ENCODE measurements at regions not wholly inside any gene's neighbourhood (a gene's known extent, or its start where the extent isn't known, plus 50 kb on each side); places are given as distances from the start of the nearest gene placed in this dataset.

- no peak overlapping the region for H3K4me2 ChIP-seq (ENCODE audit: control insufficient read depth, insufficient read depth)
- peaks cover 4 to 9% of the 10 kb centered on the region in 2 experiments; a peak in 3 of 4 replicates for H3K27me3 ChIP-seq (replicated peaks in 1 of 2; ENCODE audit: control insufficient read depth in 2 of 2, insufficient read depth in 2 of 2, low read length in 1 of 2)
- no peaks in the 10 kb centered on the region for H3K36me3 ChIP-seq (ENCODE audit: control insufficient read depth in 2 of 2, insufficient read depth in 2 of 2, low read length in 1 of 2)
- ChIA-PET POLR2A (interaction anchor here (0.6 to 1.4 kb wide), 2 partner anchors 13 to 573 kb away, joined by 3 read pairs; no protein-coding TSS in a partner anchor), CTCF (interaction anchor here (1.1 to 1.3 kb wide), 5 partner anchors 9 to 203 kb away, joined by 3 to 5 read pairs (median 4); no protein-coding TSS in a partner anchor), RAD21 (ENCODE audit: unreplicated experiment) (no interaction called here), SMC1A (ENCODE audit: uncharacterized antibody, unreplicated experiment) (interaction anchor here (0.8 to 5.4 kb wide), 6 partner anchors 10 to 191 kb away, joined by 3 to 22 read pairs (median 5); no protein-coding TSS in a partner anchor)
- no peak overlapping the region for H2AFZ ChIP-seq (ENCODE audit: control insufficient read depth, low read depth, low read length)
- no peak overlapping the region for H3K4me3 ChIP-seq
- H3K4me1 ChIP-seq (ENCODE audit: control insufficient read depth, insufficient read depth, low read length) = peaks cover 6% of the 10 kb centered on the region; the same call in 1 of the 2 replicates
- no peaks in the 10 kb centered on the region for H3K79me2 ChIP-seq (ENCODE audit: control insufficient read depth, insufficient read depth, low read length)
- BruUV-seq (replicated peaks) = no TSS peak
- no peak overlapping the region for H3K27ac ChIP-seq (ENCODE audit: control insufficient read depth, insufficient read depth)
- ATAC-seq (no peak), DNase-seq (ENCODE audit: low read depth, low spot score) (no peak), FAIRE-seq (no peak)
- no peaks in the 10 kb centered on the region; the same call in 1 of the 2 replicates for H4K20me1 ChIP-seq (ENCODE audit: control insufficient read depth, insufficient read depth)
- no peaks in the 10 kb centered on the region for H3K9me3 ChIP-seq (replicated peaks; ENCODE audit: control insufficient read depth, insufficient read depth, low read length)
- intact Hi-C loops (cut with micrococcal nuclease; ENCODE audit: unreplicated experiment) (no loop called here), in situ Hi-C loops (cut with MboI) (no loop called here)
- H3K9ac ChIP-seq (ENCODE audit: control insufficient read depth, insufficient read depth, low read length) = no peak overlapping the region
- WGBS (ENCODE audit: insufficient coverage, insufficient replicate concordance, low lambda C conversion rate, missing lambda C conversion rate) = 15% methylated on average over 4 of the region's 4 CpGs
- no peak for TF ChIP-seq SIN3A (IDR thresholded peaks at IDR 0.05; ENCODE audit: low read depth, low read length)
- TF ChIP-seq ZBTB40 (IDR thresholded peaks at IDR 0.05; ENCODE audit: borderline replicate concordance) = no peak
- no peak for TF ChIP-seq RELB (IDR thresholded peaks at IDR 0.05; ENCODE audit: low read depth)
- TF ChIP-seq SMARCA5 (IDR thresholded peaks at IDR 0.05) = no peak
- TF ChIP-seq IRF3 (IDR thresholded peaks at IDR 0.05) = no peak
- TF ChIP-seq SP1 (IDR thresholded peaks at IDR 0.05; ENCODE audit: low read depth, low read length) = no peak
- no peak for TF ChIP-seq ZNF622 (IDR thresholded peaks at IDR 0.05)
- TF ChIP-seq ZBTB11 (CRISPR knock-in tag; IDR thresholded peaks at IDR 0.05) = no peak
- no peak for TF ChIP-seq SMC3 (IDR thresholded peaks at IDR 0.05; ENCODE audit: borderline replicate concordance, low read length)
- TF ChIP-seq SUZ12 (IDR thresholded peaks at IDR 0.05; ENCODE audit: unreplicated experiment) = no peak
- no peak for TF ChIP-seq BMI1 (IDR thresholded peaks at IDR 0.05; ENCODE audit: borderline replicate concordance)
- TF ChIP-seq MYB (IDR thresholded peaks at IDR 0.05; ENCODE audit: borderline replicate concordance, low read depth, low read length) = no peak
- no peak for TF ChIP-seq ATF7 (IDR thresholded peaks at IDR 0.05; ENCODE audit: low read depth)
These were observed 196.0 kb upstream of the BCL6 start for GRCh38 chr3:187941135-187941847.
